Stimulated activated memory B cell treated with anti-CD40 and anti-IgM and Interleukin-4, amounts not matched to agents 10 μg/mL and 1 μg/mL and 100 μg/mL, for 72 hours (primary cell): ENCODE measurements at regions not wholly inside any gene's neighbourhood (a gene's known extent, or its start where the extent isn't known, plus 50 kb on each side); places are given as distances from the start of the nearest gene placed in this dataset.

Experiments
- ATAC-seq: fragments of 150-1000 bp; cut with Tn5 transposase; 2 replicates; pipeline ENCODE4 v1.10.0; 2021
- H3K27ac Mint-ChIP-seq: one replicate; pipeline ENCODE4 v1.8.0; 2022; ENCODE audit warnings: mild to moderate bottlenecking, mixed read lengths
- H3K27me3 Mint-ChIP-seq: one replicate; pipeline ENCODE4 v1.8.0; 2022; ENCODE audit warnings: mixed read lengths
- H3K36me3 Mint-ChIP-seq: one replicate; pipeline ENCODE4 v1.8.0; 2022; ENCODE audit warnings: mixed read lengths
- H3K4me1 Mint-ChIP-seq: one replicate; pipeline ENCODE4 v1.8.0; 2022; ENCODE audit warnings: mixed read lengths
- H3K4me3 Mint-ChIP-seq: one replicate; pipeline ENCODE4 v1.8.0; 2022; ENCODE audit warnings: mild to moderate bottlenecking, moderate library complexity, mixed read lengths
- H3K9me3 Mint-ChIP-seq: one replicate; pipeline ENCODE4 v1.8.0; 2022; ENCODE audit warnings: mixed read lengths

GRCh38 chr12:125214289-125214688 lies 149.1 kb downstream of the AACS start:
- H3K4me1 Mint-ChIP-seq = no peaks in the 10 kb centered on the region
- H3K27me3 Mint-ChIP-seq = peaks cover 25% of the 10 kb centered on the region
- no peaks in the 10 kb centered on the region for H3K36me3 Mint-ChIP-seq
- no peak for ATAC-seq
- no peak overlapping the region for H3K4me3 Mint-ChIP-seq
- H3K27ac Mint-ChIP-seq = no peak overlapping the region
- peaks cover 7% of the 10 kb centered on the region for H3K9me3 Mint-ChIP-seq

DNA sequence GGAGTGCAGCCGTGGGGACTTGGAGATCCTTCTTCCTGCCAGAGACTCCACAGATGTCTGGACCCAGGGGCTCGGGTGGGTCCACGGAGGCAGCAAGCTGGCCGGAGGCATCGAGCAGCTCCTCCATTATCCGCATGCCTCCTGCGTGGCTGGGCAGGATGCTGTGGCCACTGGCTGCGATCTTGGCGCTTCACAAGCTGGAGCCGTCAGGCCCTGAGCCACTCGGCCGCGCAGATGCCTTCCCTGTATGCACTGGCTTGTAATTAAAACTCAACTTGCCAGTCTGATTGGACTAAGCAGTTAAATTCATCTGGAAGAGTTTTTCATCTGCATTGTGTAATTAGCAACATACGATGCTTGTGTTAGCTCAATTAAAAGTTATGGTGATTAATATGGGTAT lies 151.5 kb downstream of the AACS start:
- Mint-ChIP-seq H3K4me1 (no peaks in the 10 kb centered on the region), H3K27ac (no peak overlapping the region), H3K9me3 (peaks cover 3% of the 10 kb centered on the region), H3K4me3 (no peak overlapping the region), H3K36me3 (no peaks in the 10 kb centered on the region), H3K27me3 (peaks cover 17% of the 10 kb centered on the region)
- no peak for ATAC-seq

GRCh38 chr12:125217308-125217707 lies 152.1 kb downstream of the AACS start:
- H3K27me3 Mint-ChIP-seq = peaks cover 20% of the 10 kb centered on the region
- peaks cover 3% of the 10 kb centered on the region for H3K9me3 Mint-ChIP-seq
- no peak overlapping the region for H3K27ac Mint-ChIP-seq
- ATAC-seq = no peak
- no peaks in the 10 kb centered on the region for H3K4me1 Mint-ChIP-seq
- H3K36me3 Mint-ChIP-seq = no peaks in the 10 kb centered on the region
- H3K4me3 Mint-ChIP-seq = no peak overlapping the region

DNA sequence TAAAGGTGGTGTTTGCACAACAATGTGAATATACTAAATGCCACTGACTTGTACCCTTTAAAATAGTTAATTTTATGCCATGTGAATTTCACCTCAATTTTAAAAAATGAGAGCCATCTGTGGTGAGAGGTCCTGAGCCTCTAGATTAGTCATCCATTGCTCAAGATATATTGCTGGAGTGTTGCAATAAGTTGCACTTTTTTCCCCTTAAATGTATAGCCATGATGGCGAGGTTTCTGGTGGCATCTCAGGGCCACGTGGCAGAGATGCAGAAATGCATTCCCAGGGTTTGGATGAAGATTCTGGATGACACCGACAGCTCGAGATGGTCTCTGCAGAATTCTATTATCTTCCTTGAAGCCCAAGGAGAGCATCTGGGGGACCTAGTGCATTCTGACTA lies 153.7 kb downstream of the AACS start:
- Mint-ChIP-seq H3K4me3 (no peak overlapping the region), H3K4me1 (no peaks in the 10 kb centered on the region), H3K27ac (no peak overlapping the region), H3K36me3 (no peaks in the 10 kb centered on the region), H3K9me3 (peaks cover 3% of the 10 kb centered on the region), H3K27me3 (peaks cover 11% of the 10 kb centered on the region)
- ATAC-seq = no peak

GRCh38 chr12:125220404-125221273 lies 155.4 kb downstream of the AACS start:
- Mint-ChIP-seq H3K9me3 (no peaks in the 10 kb centered on the region), H3K4me1 (no peaks in the 10 kb centered on the region), H3K27ac (no peak overlapping the region)

GRCh38 chr12:125221602-125222001 lies 156.4 kb downstream of the AACS start:
- Mint-ChIP-seq H3K27me3 (peaks cover 11% of the 10 kb centered on the region), H3K36me3 (no peaks in the 10 kb centered on the region), H3K4me1 (no peaks in the 10 kb centered on the region), H3K4me3 (no peak overlapping the region), H3K9me3 (no peaks in the 10 kb centered on the region), H3K27ac (no peak overlapping the region)
- no peak for ATAC-seq

More at GRCh38 chr12:125220404-125221273, 155.4 kb downstream of the AACS start:
- H3K27me3 Mint-ChIP-seq = peaks cover 11% of the 10 kb centered on the region
- no peaks in the 10 kb centered on the region for H3K36me3 Mint-ChIP-seq
- no peak overlapping the region for H3K4me3 Mint-ChIP-seq
- no peak for ATAC-seq

- peaks cover 13% of the 10 kb centered on the region for H3K27me3 Mint-ChIP-seq
- no peaks in the 10 kb centered on the region for H3K36me3 Mint-ChIP-seq
- H3K4me1 Mint-ChIP-seq = no peaks in the 10 kb centered on the region
- no peaks in the 10 kb centered on the region for H3K9me3 Mint-ChIP-seq
- H3K27ac Mint-ChIP-seq = no peak overlapping the region
- no peak overlapping the region for H3K4me3 Mint-ChIP-seq
- no peak for ATAC-seq
Observed at GRCh38 chr12:125222876-125223275, 157.6 kb downstream of the AACS start.

- Mint-ChIP-seq H3K36me3 (no peaks in the 10 kb centered on the region), H3K4me3 (no peak overlapping the region), H3K27ac (no peak overlapping the region), H3K9me3 (no peaks in the 10 kb centered on the region), H3K4me1 (no peaks in the 10 kb centered on the region), H3K27me3 (peaks cover 20% of the 10 kb centered on the region)
- no peak for ATAC-seq
Observed at GRCh38 chr12:125225641-125226040, 160.4 kb downstream of the AACS start.

DNA sequence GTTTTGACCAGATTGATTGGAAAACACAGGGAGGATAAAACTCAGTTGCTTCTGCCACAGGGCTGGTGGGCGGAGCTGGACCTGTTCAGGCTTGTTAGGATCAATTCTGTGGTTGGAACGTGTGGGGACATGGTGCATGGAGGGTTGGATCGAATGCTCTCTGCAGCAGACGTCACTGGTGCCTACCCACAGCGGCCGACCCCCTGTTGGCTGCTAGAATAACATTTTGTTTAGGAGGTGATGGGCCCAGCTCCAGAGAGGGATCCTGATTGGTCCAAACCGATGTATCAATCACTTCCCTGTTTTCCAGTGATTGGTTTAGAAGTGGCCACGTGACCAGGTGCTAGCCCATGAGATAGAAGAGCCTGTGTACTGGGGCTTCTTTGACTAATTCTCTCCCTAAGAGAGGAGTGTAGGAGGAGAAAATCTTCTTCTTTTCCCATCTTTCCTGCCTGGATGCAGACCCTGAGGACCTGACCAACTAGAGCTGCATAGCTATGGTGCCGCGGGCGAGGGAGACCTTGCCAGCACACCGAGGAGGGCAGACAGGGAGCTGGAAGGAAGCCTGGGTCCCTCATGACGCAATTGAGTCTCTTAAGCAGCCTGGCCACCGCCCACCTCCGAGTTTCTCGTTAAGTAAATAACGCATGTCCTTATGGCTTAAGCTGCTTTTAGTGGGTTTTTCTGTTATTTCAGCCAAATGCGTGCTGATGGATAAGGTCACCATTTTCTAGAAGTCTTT lies 163.5 kb downstream of the AACS start:
- no peaks in the 10 kb centered on the region for H3K4me1 Mint-ChIP-seq
- H3K36me3 Mint-ChIP-seq = no peaks in the 10 kb centered on the region
- ATAC-seq = no peak
- no peak overlapping the region for H3K4me3 Mint-ChIP-seq
- H3K27me3 Mint-ChIP-seq = peaks cover 9% of the 10 kb centered on the region
- no peak overlapping the region for H3K27ac Mint-ChIP-seq
- H3K9me3 Mint-ChIP-seq = no peaks in the 10 kb centered on the region

GRCh38 chr12:125229878-125230530 lies 164.8 kb downstream of the AACS start:
- ATAC-seq = no peak
- Mint-ChIP-seq H3K36me3 (no peaks in the 10 kb centered on the region), H3K4me1 (no peaks in the 10 kb centered on the region), H3K9me3 (no peaks in the 10 kb centered on the region), H3K27ac (no peak overlapping the region), H3K4me3 (no peak overlapping the region), H3K27me3 (peaks cover 11% of the 10 kb centered on the region)

DNA sequence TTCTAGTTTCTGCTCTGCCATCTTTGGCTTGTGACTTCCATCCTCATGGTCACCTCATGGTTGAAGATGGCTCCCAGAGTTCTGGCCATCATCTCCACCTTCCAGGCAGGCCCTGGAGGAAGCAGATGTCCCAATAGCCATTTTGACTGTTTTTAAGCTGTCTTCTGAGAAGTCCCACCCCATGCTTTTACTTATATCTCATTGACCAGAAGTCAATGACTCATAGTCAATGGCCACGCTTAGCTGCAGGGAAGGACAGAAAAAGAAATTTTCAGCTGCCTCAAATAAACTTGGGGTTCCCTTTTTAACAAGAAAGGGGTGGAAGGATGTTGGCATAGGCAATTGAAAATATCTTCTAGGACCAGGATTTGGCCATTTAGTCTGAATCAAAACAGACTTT lies 168.1 kb downstream of the AACS start:
- H3K27ac Mint-ChIP-seq = no peak overlapping the region
- peaks cover 24% of the 10 kb centered on the region for H3K27me3 Mint-ChIP-seq
- H3K9me3 Mint-ChIP-seq = no peaks in the 10 kb centered on the region
- no peaks in the 10 kb centered on the region for H3K4me1 Mint-ChIP-seq
- H3K4me3 Mint-ChIP-seq = no peak overlapping the region
- H3K36me3 Mint-ChIP-seq = no peaks in the 10 kb centered on the region
- no peak for ATAC-seq

- Mint-ChIP-seq H3K9me3 (no peaks in the 10 kb centered on the region), H3K36me3 (no peaks in the 10 kb centered on the region), H3K27ac (no peak overlapping the region), H3K27me3 (peaks cover 56% of the 10 kb centered on the region), H3K4me1 (no peaks in the 10 kb centered on the region), H3K4me3 (no peak overlapping the region)
- no peak for ATAC-seq
Observed at GRCh38 chr12:125239563-125239962, 174.3 kb downstream of the AACS start.

DNA sequence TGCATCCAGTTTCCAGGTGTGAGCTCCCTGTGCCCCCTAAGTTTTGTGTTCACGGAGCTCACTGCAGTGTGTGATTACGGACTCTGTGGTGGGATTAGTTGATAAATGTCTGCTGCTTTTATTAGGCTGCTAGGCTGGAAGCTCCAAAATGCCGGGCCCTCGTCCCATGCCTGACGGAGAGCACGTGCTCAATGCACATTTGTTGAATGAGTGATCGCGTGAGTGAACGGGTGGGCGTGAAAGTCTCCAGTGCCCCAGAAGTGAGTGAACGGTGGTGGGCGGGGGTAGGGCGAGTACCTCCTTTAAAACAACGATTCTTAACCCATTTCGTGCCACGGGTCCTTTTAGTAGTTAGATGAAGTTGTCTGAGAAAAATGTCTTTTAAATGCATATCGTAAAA lies 175.5 kb downstream of the AACS start:
- peaks cover 52% of the 10 kb centered on the region for H3K27me3 Mint-ChIP-seq
- no peak for ATAC-seq
- no peaks in the 10 kb centered on the region for H3K4me1 Mint-ChIP-seq
- no peaks in the 10 kb centered on the region for H3K9me3 Mint-ChIP-seq
- no peak overlapping the region for H3K4me3 Mint-ChIP-seq
- no peak overlapping the region for H3K27ac Mint-ChIP-seq
- H3K36me3 Mint-ChIP-seq = no peaks in the 10 kb centered on the region

DNA sequence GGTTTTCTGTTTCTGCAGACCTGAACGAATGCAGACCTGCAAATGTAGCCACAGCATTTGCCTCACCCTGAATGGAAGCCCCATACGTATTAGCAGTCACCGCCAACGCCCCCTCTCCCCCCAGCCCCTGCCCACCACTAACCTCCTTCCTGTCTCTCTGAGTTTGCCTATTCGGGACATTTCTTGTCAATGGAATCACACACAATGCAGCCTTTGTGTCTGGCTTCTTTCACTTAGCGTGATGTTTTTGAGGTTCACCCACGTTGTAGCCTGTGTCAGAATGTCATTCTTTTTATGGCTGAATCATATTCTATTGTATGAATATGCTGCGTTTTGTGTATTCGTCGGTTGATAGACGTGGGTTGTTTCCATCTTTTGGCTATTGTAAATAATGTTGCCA lies 178.6 kb downstream of the AACS start:
- Mint-ChIP-seq H3K27me3 (peaks cover 46% of the 10 kb centered on the region), H3K4me3 (no peak overlapping the region), H3K9me3 (no peaks in the 10 kb centered on the region), H3K27ac (no peak overlapping the region), H3K4me1 (no peaks in the 10 kb centered on the region), H3K36me3 (no peaks in the 10 kb centered on the region)
- ATAC-seq = no peak

- H3K27me3 Mint-ChIP-seq = peaks cover 41% of the 10 kb centered on the region
- no peak overlapping the region for H3K4me3 Mint-ChIP-seq
- no peak overlapping the region for H3K27ac Mint-ChIP-seq
- H3K4me1 Mint-ChIP-seq = no peaks in the 10 kb centered on the region
- H3K9me3 Mint-ChIP-seq = no peaks in the 10 kb centered on the region
- H3K36me3 Mint-ChIP-seq = no peaks in the 10 kb centered on the region
- ATAC-seq = no peak
Observed at GRCh38 chr12:125244338-125244737, 179.1 kb downstream of the AACS start.
